H9 (cell line): ENCODE measurements at regions not wholly inside any gene's neighbourhood (a gene's known extent, or its start where the extent isn't known, plus 50 kb on each side); places are given as distances from the start of the nearest gene placed in this dataset.
A peak's percentile ranks its signal among the peaks of the same experiment; 100 is the strongest.

Experiments used
- DNase-seq: peaks from one replicate; pipeline ENCODE4 v3.0.0-alpha.2; 2017
- H2AFZ ChIP-seq: one replicate; pipeline ENCODE4 v1.6.1; 2013; ENCODE audit warnings: mild to moderate bottlenecking, low read length, control low read depth, moderate library complexity
- H2AK5ac ChIP-seq: 2 replicates; pipeline ENCODE4 v1.6.1; 2013; ENCODE audit warnings: low read length, control low read depth, mixed read lengths; ENCODE audit not compliant: insufficient read length
- H2BK120ac ChIP-seq: one replicate; pipeline ENCODE4 v1.6.1; 2013; ENCODE audit warnings: low read depth, mild to moderate bottlenecking, low read length, control low read depth, inconsistent platforms; ENCODE audit not compliant: poor library complexity, severe bottlenecking
- H2BK12ac ChIP-seq: 2 replicates; pipeline ENCODE4 v1.6.1; 2013; ENCODE audit warnings: low read length, control low read depth, mixed read lengths, low read depth; ENCODE audit not compliant: insufficient read length
- H2BK15ac ChIP-seq: 2 replicates; pipeline ENCODE4 v1.6.1; 2013; ENCODE audit warnings: low read depth, low read length, control low read depth
- H2BK20ac ChIP-seq: one replicate; pipeline ENCODE4 v1.6.1; 2013; ENCODE audit warnings: low read depth, mild to moderate bottlenecking, low read length, control low read depth, inconsistent platforms; ENCODE audit not compliant: poor library complexity, severe bottlenecking
- H2BK5ac ChIP-seq: 2 replicates; pipeline ENCODE4 v1.6.1; 2013; ENCODE audit warnings: low read length, control low read depth, mixed read lengths; ENCODE audit not compliant: insufficient read length
- H3K14ac ChIP-seq: 2 replicates; pipeline ENCODE4 v1.6.1; 2013; ENCODE audit warnings: low read length, control low read depth; ENCODE audit not compliant: insufficient read depth
- H3K18ac ChIP-seq: 2 replicates; pipeline ENCODE4 v1.6.1; 2013; ENCODE audit warnings: low read depth, mild to moderate bottlenecking, mixed read lengths, low read length, control low read depth; ENCODE audit not compliant: insufficient read length
- H3K23ac ChIP-seq: 2 replicates; pipeline ENCODE4 v1.6.1; 2013; ENCODE audit warnings: low read length, control low read depth, mixed read lengths, low read depth; ENCODE audit not compliant: insufficient read length
- H3K23me2 ChIP-seq: 2 replicates; pipeline ENCODE4 v1.6.1; 2013; ENCODE audit warnings: low read depth, mild to moderate bottlenecking, mixed read lengths, low read length, control low read depth; ENCODE audit not compliant: insufficient read length, poor library complexity, severe bottlenecking
- H3K27ac ChIP-seq: 2 replicates; pipeline ENCODE4 v1.5.1; 2013; ENCODE audit warnings: low read length, control low read depth, mixed read lengths, low read depth; ENCODE audit not compliant: insufficient read length
- H3K27me3 ChIP-seq: 2 replicates; pipeline ENCODE4 v1.6.1; 2013; ENCODE audit warnings: low read length, control low read depth, inconsistent platforms; ENCODE audit not compliant: insufficient read depth
- H3K4ac ChIP-seq: 2 replicates; pipeline ENCODE4 v1.6.1; 2013; ENCODE audit warnings: low read depth, mild to moderate bottlenecking, control low read depth, inconsistent platforms, low read length, moderate library complexity
- H3K4me1 ChIP-seq: 2 replicates; pipeline ENCODE4 v1.6.1; 2013; ENCODE audit warnings: low read length, control low read depth, inconsistent platforms; ENCODE audit not compliant: insufficient read depth
- H3K4me2 ChIP-seq: 2 replicates; pipeline ENCODE4 v1.6.1; 2013; ENCODE audit warnings: low read length, control low read depth, mixed read lengths; ENCODE audit not compliant: insufficient read length, insufficient read depth
- H3K56ac ChIP-seq: 2 replicates; pipeline ENCODE4 v1.6.1; 2013; ENCODE audit warnings: low read depth, mild to moderate bottlenecking, mixed read lengths, low read length, control low read depth; ENCODE audit not compliant: insufficient read length
- H3K79me1 ChIP-seq: 2 replicates; pipeline ENCODE4 v1.6.1; 2013; ENCODE audit warnings: low read depth, mild to moderate bottlenecking, moderate library complexity, low read length, control low read depth, inconsistent platforms; ENCODE audit not compliant: insufficient read depth, poor library complexity, severe bottlenecking
- H3K79me2 ChIP-seq: 2 replicates; pipeline ENCODE4 v1.6.1; 2013; ENCODE audit warnings: low read length, control low read depth, inconsistent platforms; ENCODE audit not compliant: insufficient read depth
- H3K9ac ChIP-seq: 2 replicates; pipeline ENCODE4 v1.6.1; 2013; ENCODE audit warnings: low read length, control low read depth, mixed read lengths; ENCODE audit not compliant: insufficient read length; ENCODE audit errors: extremely low read depth
- H3K9me3 ChIP-seq: one replicate; pipeline ENCODE4 v1.6.1; 2013; ENCODE audit warnings: low read depth, low read length, inconsistent platforms; ENCODE audit not compliant: control insufficient read depth
- H3T11ph ChIP-seq: one replicate; pipeline ENCODE4 v1.6.1; 2013; ENCODE audit warnings: mild to moderate bottlenecking, low read length, control low read depth, inconsistent platforms
- H4K20me1 ChIP-seq: one replicate; pipeline ENCODE4 v1.6.1; 2013; ENCODE audit not compliant: control insufficient read depth, insufficient read length, insufficient read depth
- H4K5ac ChIP-seq: 2 replicates; pipeline ENCODE4 v1.6.1; 2013; ENCODE audit warnings: low read depth, mild to moderate bottlenecking, mixed read lengths, low read length, control low read depth; ENCODE audit not compliant: insufficient read length
- H4K8ac ChIP-seq: replicated peaks from 2 replicates; pipeline ENCODE4 v1.6.1; 2013; ENCODE audit warnings: low read length, control low read depth, mixed read lengths, low read depth; ENCODE audit not compliant: insufficient read length
- H4K91ac ChIP-seq: 2 replicates; pipeline ENCODE4 v1.6.1; 2013; ENCODE audit warnings: low read depth, mild to moderate bottlenecking, moderate library complexity, mixed read lengths, low read length, control low read depth; ENCODE audit not compliant: insufficient read length
- H3K27ac Mint-ChIP-seq, 3 experiments: 2 replicates in 2 of 3; 3 replicates in 1 of 3; pipeline ENCODE4 v1.8.0; 2020 to 2021; ENCODE audit warnings: mixed read lengths in 3 of 3, mild to moderate bottlenecking in 1 of 3, moderate library complexity in 1 of 3
- H3K27me3 Mint-ChIP-seq: 2 replicates; pipeline ENCODE4 v1.8.0; 2021; ENCODE audit warnings: low read depth, mild to moderate bottlenecking, moderate library complexity, mixed read lengths
- H3K36me3 Mint-ChIP-seq, 3 experiments: 2 replicates in 2 of 3; 3 replicates in 1 of 3; pipeline ENCODE4 v1.8.0; 2020 to 2021; ENCODE audit warnings: low read depth in 3 of 3, mixed read lengths in 3 of 3; ENCODE audit not compliant: insufficient read depth in 1 of 3
- H3K4me1 Mint-ChIP-seq, 2 experiments: 2 replicates each; pipeline ENCODE4 v1.8.0; 2020; ENCODE audit warnings: mixed read lengths in 2 of 2
- H3K4me3 Mint-ChIP-seq, 2 experiments: 2 replicates in 1 of 2; 3 replicates in 1 of 2; pipeline ENCODE4 v1.8.0; 2020 to 2021; ENCODE audit warnings: mild to moderate bottlenecking in 2 of 2, mixed read lengths in 2 of 2, moderate library complexity in 1 of 2
- H3K9me3 Mint-ChIP-seq, 2 experiments: 2 replicates in 1 of 2; 3 replicates in 1 of 2; pipeline ENCODE4 v1.8.0; 2020; ENCODE audit warnings: mild to moderate bottlenecking in 2 of 2, mixed read lengths in 2 of 2, moderate library complexity in 1 of 2
- WGBS: extraction: QIAGEN DNeasy Blood & Tissue Kit; methylation state at CpG from one replicate; pipeline ENCODE4 v1.1.7; 2013; ENCODE audit warnings: missing lambda C conversion rate, low lambda C conversion rate, mixed read lengths; ENCODE audit not compliant: insufficient read length; ENCODE audit errors: extremely low coverage; 5-methylcytosine and 5-hydroxymethylcytosine counted together
- TF ChIP-seq, protein P1 (sequence below): fragments of 200-600 bp; sonication (generic); conservative IDR thresholded peaks from 3 replicates; pipeline ENCODE4 v1.8.0; 2021; ENCODE audit warnings: antibody characterized with exemption, mild to moderate bottlenecking

DNA sequence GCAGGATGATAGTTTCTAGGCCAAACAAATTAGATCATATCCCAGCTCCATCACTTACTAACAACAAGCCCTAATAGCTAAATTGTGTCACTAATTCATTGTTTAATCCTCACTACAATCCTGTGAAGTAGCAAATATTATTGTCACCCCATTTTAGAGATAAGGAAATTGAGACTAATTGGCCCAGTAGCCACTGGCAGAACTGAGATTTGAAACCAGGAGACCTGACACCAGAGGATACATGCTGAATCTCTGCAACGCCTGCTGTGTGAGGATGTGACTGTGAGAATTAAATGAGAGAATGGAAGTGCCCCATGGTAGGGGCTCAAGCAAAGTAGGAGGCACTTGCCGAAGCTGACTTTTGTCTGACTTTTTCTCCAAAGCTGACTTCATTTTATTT lies 124.3 kb upstream of the CITED2 start:
- H2BK5ac ChIP-seq: no peak overlapping the region
- peak overlapping the region in 2 of 3 experiments; percentile 13 to 57; a peak in 2 of 7 replicates for H3K27ac Mint-ChIP-seq

More for the DNA sequence above, 124.3 kb upstream of the CITED2 start:
- Histone ChIP-seq H3K4ac (no peak overlapping the region), H3K56ac (no peak overlapping the region), H4K20me1 (no peaks in the 10 kb centered on the region), H2BK20ac (no peak overlapping the region), H3K79me1 (no peaks in the 10 kb centered on the region), H3K9ac (no peak overlapping the region), H3K9me3 (no peaks in the 10 kb centered on the region), H4K5ac (no peak overlapping the region), H3K14ac (no peak overlapping the region), H3K23me2 (no peaks in the 10 kb centered on the region), H2BK15ac (no peak overlapping the region), H3K27me3 (no peaks in the 10 kb centered on the region), H3K79me2 (no peaks in the 10 kb centered on the region), H3K27ac (no peak overlapping the region), H3T11ph (no peak overlapping the region), H3K4me2 (no peak overlapping the region), H2AFZ (no peak overlapping the region), H3K4me1 (no peaks in the 10 kb centered on the region; the same call in 1 of the 2 replicates), H2BK120ac (no peak overlapping the region), H2BK12ac (no peak overlapping the region), H4K91ac (no peak overlapping the region), H4K8ac (no peak overlapping the region), H2AK5ac (no peak overlapping the region), H3K18ac (no peak overlapping the region), H3K23ac (no peak overlapping the region)
- no CpG with 5 or more reads among the region's 2 CpGs for WGBS
- no peak overlapping the region for H3K4me3 Mint-ChIP-seq
- H3K4me1 Mint-ChIP-seq: peaks cover 16% of the 10 kb centered on the region in 2 experiments
- H3K27me3 Mint-ChIP-seq: no peaks in the 10 kb centered on the region
- TF ChIP-seq, protein P1, sequence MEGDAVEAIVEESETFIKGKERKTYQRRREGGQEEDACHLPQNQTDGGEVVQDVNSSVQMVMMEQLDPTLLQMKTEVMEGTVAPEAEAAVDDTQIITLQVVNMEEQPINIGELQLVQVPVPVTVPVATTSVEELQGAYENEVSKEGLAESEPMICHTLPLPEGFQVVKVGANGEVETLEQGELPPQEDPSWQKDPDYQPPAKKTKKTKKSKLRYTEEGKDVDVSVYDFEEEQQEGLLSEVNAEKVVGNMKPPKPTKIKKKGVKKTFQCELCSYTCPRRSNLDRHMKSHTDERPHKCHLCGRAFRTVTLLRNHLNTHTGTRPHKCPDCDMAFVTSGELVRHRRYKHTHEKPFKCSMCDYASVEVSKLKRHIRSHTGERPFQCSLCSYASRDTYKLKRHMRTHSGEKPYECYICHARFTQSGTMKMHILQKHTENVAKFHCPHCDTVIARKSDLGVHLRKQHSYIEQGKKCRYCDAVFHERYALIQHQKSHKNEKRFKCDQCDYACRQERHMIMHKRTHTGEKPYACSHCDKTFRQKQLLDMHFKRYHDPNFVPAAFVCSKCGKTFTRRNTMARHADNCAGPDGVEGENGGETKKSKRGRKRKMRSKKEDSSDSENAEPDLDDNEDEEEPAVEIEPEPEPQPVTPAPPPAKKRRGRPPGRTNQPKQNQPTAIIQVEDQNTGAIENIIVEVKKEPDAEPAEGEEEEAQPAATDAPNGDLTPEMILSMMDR: no peak
- DNase-seq: no peak
- peaks cover 6 to 28% (median 8%) of the 10 kb centered on the region in 3 experiments for H3K36me3 Mint-ChIP-seq
- H3K9me3 Mint-ChIP-seq: peaks cover 9 to 16% of the 10 kb centered on the region in 2 experiments
